GM19372 (cell line): ENCODE measurements at regions not wholly inside any gene's neighbourhood (a gene's known extent, or its start where the extent isn't known, plus 50 kb on each side); places are given as distances from the start of the nearest gene placed in this dataset.

Experiments used
- ATAC-seq: cut with Tn5 transposase; IDR thresholded peaks from one replicate; pipeline ENCODE4 v1.9.1; 2021; ENCODE audit warnings: mild to moderate bottlenecking, low read depth, moderate library complexity; ENCODE audit not compliant: unreplicated experiment

GRCh38 chr10:128693493-128694131, 567.4 kb upstream of the MKI67 start:
- no peak for ATAC-seq

GRCh38 chr10:128694168-128694850, 568.1 kb upstream of the MKI67 start:
- no peak for ATAC-seq

- no peak for ATAC-seq
Observed at GRCh38 chr10:128694851-128695725, 568.9 kb upstream of the MKI67 start.

GRCh38 chr10:128695931-128696330, 569.7 kb upstream of the MKI67 start:
- no peak for ATAC-seq

GRCh38 chr10:128697437-128697836, 571.2 kb upstream of the MKI67 start:
- no peak for ATAC-seq

- ATAC-seq = no peak
Observed at GRCh38 chr10:128701381-128701780, 575.2 kb upstream of the MKI67 start.

GRCh38 chr10:128701837-128702236, 575.6 kb upstream of the MKI67 start:
- no peak for ATAC-seq

- no peak for ATAC-seq
Observed at GRCh38 chr10:128704716-128705115, 578.5 kb upstream of the MKI67 start.

GRCh38 chr10:128708182-128708581, 582.0 kb upstream of the MKI67 start:
- ATAC-seq = no peak

- ATAC-seq = no peak
Observed at GRCh38 chr10:128709686-128710085, 583.5 kb upstream of the MKI67 start.

GRCh38 chr10:128710098-128710797, 584.0 kb upstream of the MKI67 start:
- ATAC-seq = no peak

- ATAC-seq = no peak
Observed at GRCh38 chr10:128710798-128711183, 584.6 kb upstream of the MKI67 start.

- ATAC-seq = no peak
Observed at GRCh38 chr10:128711806-128712205, 585.6 kb upstream of the MKI67 start.

GRCh38 chr10:128712661-128713400, 586.6 kb upstream of the MKI67 start:
- no peak for ATAC-seq

GRCh38 chr10:128713471-128713870, 587.2 kb upstream of the MKI67 start:
- no peak for ATAC-seq

- no peak for ATAC-seq
Observed at GRCh38 chr10:128713874-128714570, 587.8 kb upstream of the MKI67 start.

- ATAC-seq = no peak
Observed at GRCh38 chr10:128714644-128715415, 588.6 kb upstream of the MKI67 start.

GRCh38 chr10:128716181-128716580, 590.0 kb upstream of the MKI67 start:
- no peak for ATAC-seq

- ATAC-seq = no peak
Observed at GRCh38 chr10:128721963-128722445, 595.8 kb upstream of the MKI67 start.
